ACC112 (cell line): ENCODE measurements at regions not wholly inside any gene's neighbourhood (a gene's known extent, or its start where the extent isn't known, plus 50 kb on each side); places are given as distances from the start of the nearest gene placed in this dataset.

ENCODE experiments used
- H2AFZ ChIP-seq: fragments of 200-600 bp; sonication (generic); one replicate; pipeline ENCODE4 v1.6.0; 2017; ENCODE audit warnings: antibody characterized with exemption, low read length; ENCODE audit not compliant: unreplicated experiment
- H3K27ac ChIP-seq: fragments of 200-600 bp; sonication (generic); 2 replicates; pipeline ENCODE4 v1.5.1; 2014; ENCODE audit warnings: low read depth, mild to moderate bottlenecking, antibody characterized with exemption, low read length, moderate library complexity
- H3K27me3 ChIP-seq: fragments of 200-600 bp; sonication (generic); 2 replicates; pipeline ENCODE4 v1.6.1; 2014; ENCODE audit warnings: mild to moderate bottlenecking, antibody characterized with exemption, low read length, moderate library complexity, mixed read lengths; ENCODE audit not compliant: insufficient read depth
- H3K36me3 ChIP-seq: fragments of 200-600 bp; sonication (generic); 2 replicates; pipeline ENCODE4 v1.6.1; 2016; ENCODE audit warnings: mild to moderate bottlenecking, antibody characterized with exemption, low read length, moderate library complexity, mixed read lengths; ENCODE audit not compliant: insufficient read depth
- H3K4me1 ChIP-seq: fragments of 200-600 bp; sonication (generic); one replicate; pipeline ENCODE4 v1.6.1; 2016; ENCODE audit warnings: low read length, mixed read lengths; ENCODE audit not compliant: insufficient read depth, unreplicated experiment, control insufficient read depth
- H3K4me3 ChIP-seq: fragments of 200-600 bp; sonication (generic); 2 replicates; pipeline ENCODE4 v1.5.1; 2014; ENCODE audit warnings: mild to moderate bottlenecking, low read depth, low read length
- H3K79me2 ChIP-seq: fragments of 200-600 bp; sonication (generic); one replicate; pipeline ENCODE4 v1.6.0; 2016; ENCODE audit warnings: low read length; ENCODE audit not compliant: control insufficient read depth, unreplicated experiment, insufficient read depth

- H3K79me2 ChIP-seq = no peaks in the 10 kb centered on the region
- H3K27me3 ChIP-seq = peaks cover 21% of the 10 kb centered on the region
- no peak overlapping the region for H2AFZ ChIP-seq
- no peaks in the 10 kb centered on the region for H3K4me1 ChIP-seq
- H3K4me3 ChIP-seq = no peak overlapping the region
- H3K36me3 ChIP-seq = no peaks in the 10 kb centered on the region
- H3K27ac ChIP-seq = no peak overlapping the region
Measured at GRCh38 chr3:184440151-184440550, 60.3 kb downstream of the CHRD start.

GRCh38 chr3:184441202-184441900 is 61.5 kb downstream of the CHRD start:
- Histone ChIP-seq H3K36me3 (no peaks in the 10 kb centered on the region), H3K27me3 (peaks cover 17% of the 10 kb centered on the region), H3K27ac (no peak overlapping the region), H3K79me2 (no peaks in the 10 kb centered on the region), H3K4me3 (no peak overlapping the region), H3K4me1 (no peaks in the 10 kb centered on the region), H2AFZ (no peak overlapping the region)

- no peak overlapping the region for H2AFZ ChIP-seq
- H3K79me2 ChIP-seq = no peaks in the 10 kb centered on the region
- H3K27ac ChIP-seq = no peak overlapping the region
- H3K36me3 ChIP-seq = no peaks in the 10 kb centered on the region
- peaks cover 2% of the 10 kb centered on the region for H3K4me1 ChIP-seq
- peaks cover 12% of the 10 kb centered on the region for H3K27me3 ChIP-seq
- no peak overlapping the region for H3K4me3 ChIP-seq
Measured at GRCh38 chr3:184443364-184443763, 63.5 kb downstream of the CHRD start.

- Histone ChIP-seq H3K4me1 (peaks cover 7% of the 10 kb centered on the region), H2AFZ (no peak overlapping the region), H3K27me3 (peaks cover 12% of the 10 kb centered on the region), H3K4me3 (no peak overlapping the region), H3K27ac (no peak overlapping the region), H3K36me3 (no peaks in the 10 kb centered on the region), H3K79me2 (no peaks in the 10 kb centered on the region)
Measured at GRCh38 chr3:184443831-184444230, 64.0 kb downstream of the CHRD start.

GRCh38 chr3:184448321-184449160 is 68.7 kb downstream of the CHRD start:
- Histone ChIP-seq H3K27me3 (0 out of 2 replicates have a peak, but pooled peaks cover 3% of the 10 kb centered on the region), H2AFZ (no peak overlapping the region), H3K79me2 (no peaks in the 10 kb centered on the region), H3K27ac (no peak overlapping the region), H3K4me3 (no peak overlapping the region), H3K4me1 (peaks cover 12% of the 10 kb centered on the region), H3K36me3 (no peaks in the 10 kb centered on the region)

- Histone ChIP-seq H3K79me2 (no peaks in the 10 kb centered on the region), H2AFZ (no peak overlapping the region), H3K4me1 (peaks cover 12% of the 10 kb centered on the region), H3K27me3 (0 out of 2 replicates have a peak, but pooled peaks cover 3% of the 10 kb centered on the region), H3K27ac (no peak overlapping the region), H3K36me3 (no peaks in the 10 kb centered on the region), H3K4me3 (no peak overlapping the region)
Measured at GRCh38 chr3:184449161-184449515, 69.3 kb downstream of the CHRD start.

- Histone ChIP-seq H3K27ac (no peak overlapping the region), H3K79me2 (no peaks in the 10 kb centered on the region), H3K36me3 (no peaks in the 10 kb centered on the region), H3K4me1 (peaks cover 12% of the 10 kb centered on the region), H2AFZ (no peak overlapping the region), H3K27me3 (peaks cover 5% of the 10 kb centered on the region; the same call in 1 of the 2 replicates), H3K4me3 (no peak overlapping the region)
Measured at GRCh38 chr3:184450547-184450946, 70.7 kb downstream of the CHRD start.

- Histone ChIP-seq H3K79me2 (no peaks in the 10 kb centered on the region), H3K4me1 (peaks cover 10% of the 10 kb centered on the region), H2AFZ (no peak overlapping the region), H3K27me3 (peaks cover 12% of the 10 kb centered on the region; the same call in 1 of the 2 replicates), H3K36me3 (no peaks in the 10 kb centered on the region), H3K4me3 (no peak overlapping the region), H3K27ac (no peak overlapping the region)
Measured at GRCh38 chr3:184453296-184453695, 73.4 kb downstream of the CHRD start.

- H3K27me3 ChIP-seq = peaks cover 12% of the 10 kb centered on the region; the same call in 1 of the 2 replicates
- H3K4me1 ChIP-seq = peaks cover 8% of the 10 kb centered on the region
- no peak overlapping the region for H3K27ac ChIP-seq
- H2AFZ ChIP-seq = no peak overlapping the region
- no peaks in the 10 kb centered on the region for H3K36me3 ChIP-seq
- no peak overlapping the region for H3K4me3 ChIP-seq
- H3K79me2 ChIP-seq = no peaks in the 10 kb centered on the region
Measured at GRCh38 chr3:184455991-184456390, 76.1 kb downstream of the CHRD start.

GRCh38 chr3:184456476-184456875 is 76.6 kb downstream of the CHRD start:
- peaks cover 8% of the 10 kb centered on the region for H3K4me1 ChIP-seq
- no peak overlapping the region for H3K4me3 ChIP-seq
- no peaks in the 10 kb centered on the region for H3K79me2 ChIP-seq
- H3K27ac ChIP-seq = no peak overlapping the region
- H2AFZ ChIP-seq = no peak overlapping the region
- peaks cover 12% of the 10 kb centered on the region; the same call in 1 of the 2 replicates for H3K27me3 ChIP-seq
- H3K36me3 ChIP-seq = no peaks in the 10 kb centered on the region

- no peak overlapping the region for H2AFZ ChIP-seq
- no peak overlapping the region for H3K4me3 ChIP-seq
- H3K79me2 ChIP-seq = no peaks in the 10 kb centered on the region
- no peaks in the 10 kb centered on the region for H3K36me3 ChIP-seq
- H3K4me1 ChIP-seq = peaks cover 8% of the 10 kb centered on the region
- no peak overlapping the region for H3K27ac ChIP-seq
- peaks cover 10% of the 10 kb centered on the region; the same call in 1 of the 2 replicates for H3K27me3 ChIP-seq
Measured at GRCh38 chr3:184457329-184457728, 77.5 kb downstream of the CHRD start.
